GM23338 (cell line): ENCODE measurements at regions not wholly inside any gene's neighbourhood (a gene's known extent, or its start where the extent isn't known, plus 50 kb on each side); places are given as distances from the start of the nearest gene placed in this dataset.

Experiments
- ATAC-seq: fragments of 200-7000 bp; cut with Tn5 transposase; 3 replicates; pipeline ENCODE4 v1.9.1; 2020
- DNase-seq: peaks from one replicate; pipeline ENCODE4 v3.0.0-alpha.2; 2015; ENCODE audit warnings: low spot score
- H2AFZ ChIP-seq: fragments of 200-600 bp; sonication (generic); 2 replicates; pipeline ENCODE4 v1.8.0; 2016; ENCODE audit warnings: antibody characterized with exemption, mild to moderate bottlenecking, moderate library complexity
- H3F3A ChIP-seq: fragments of 200-600 bp; sonication (generic); replicated peaks from 2 replicates; pipeline ENCODE4 v1.8.0; 2017; ENCODE audit warnings: antibody characterized with exemption, mixed run types, low read depth
- H3K27ac ChIP-seq: fragments of 200-600 bp; sonication (generic); 2 replicates; pipeline ENCODE4 v1.6.1; 2016; ENCODE audit warnings: low read depth
- H3K27me3 ChIP-seq: fragments of 200-600 bp; sonication (generic); 2 replicates; pipeline ENCODE4 v1.8.0; 2016; ENCODE audit warnings: mild to moderate bottlenecking, mixed run types, moderate library complexity; ENCODE audit not compliant: insufficient read depth
- H3K36me3 ChIP-seq: fragments of 200-600 bp; sonication (generic); 2 replicates; pipeline ENCODE4 v1.8.0; 2016; ENCODE audit warnings: mild to moderate bottlenecking; ENCODE audit not compliant: insufficient read depth
- H3K4me1 ChIP-seq: fragments of 200-600 bp; sonication (generic); 2 replicates; pipeline ENCODE4 v1.8.0; 2016; ENCODE audit warnings: mild to moderate bottlenecking, moderate library complexity; ENCODE audit not compliant: insufficient read depth
- H3K4me2 ChIP-seq: fragments of 200-600 bp; sonication (generic); 2 replicates; pipeline ENCODE4 v1.7.1; 2017; ENCODE audit warnings: mixed run types
- H3K4me3 ChIP-seq: fragments of 200-600 bp; sonication (generic); 2 replicates; pipeline ENCODE4 v1.6.1; 2016; ENCODE audit warnings: mixed run types
- H3K79me2 ChIP-seq: fragments of 200-600 bp; sonication (generic); replicated peaks from 2 replicates; pipeline ENCODE4 v1.8.0; 2017; ENCODE audit warnings: mild to moderate bottlenecking; ENCODE audit not compliant: insufficient read depth
- H3K9me2 ChIP-seq: fragments of 200-600 bp; sonication (generic); 2 replicates; pipeline ENCODE4 v1.8.0; 2017; ENCODE audit not compliant: insufficient read depth
- H4K20me1 ChIP-seq: fragments of 200-600 bp; sonication (generic); replicated peaks from 2 replicates; pipeline ENCODE4 v1.8.0; 2017; ENCODE audit warnings: mild to moderate bottlenecking; ENCODE audit not compliant: insufficient read depth
- H3K27ac Mint-ChIP-seq: 2 replicates; pipeline ENCODE4 v1.8.0; 2020; ENCODE audit warnings: inconsistent platforms, mild to moderate bottlenecking, moderate library complexity, mixed read lengths
- H3K27me3 Mint-ChIP-seq: 3 replicates; pipeline ENCODE4 v1.8.0; 2022; ENCODE audit warnings: low read depth, mild to moderate bottlenecking, moderate library complexity, mixed read lengths, inconsistent platforms; ENCODE audit not compliant: insufficient read depth, poor library complexity
- H3K36me3 Mint-ChIP-seq: 3 replicates; pipeline ENCODE4 v1.8.0; 2021; ENCODE audit warnings: low read depth, mild to moderate bottlenecking, inconsistent platforms, moderate library complexity, mixed read lengths
- H3K4me1 Mint-ChIP-seq: 3 replicates; pipeline ENCODE4 v1.8.0; 2020; ENCODE audit warnings: mild to moderate bottlenecking, inconsistent platforms, mixed read lengths
- H3K4me3 Mint-ChIP-seq: 3 replicates; pipeline ENCODE4 v1.8.0; 2021; ENCODE audit warnings: moderate library complexity, mild to moderate bottlenecking, inconsistent platforms, mixed read lengths
- H3K9me3 Mint-ChIP-seq: 3 replicates; pipeline ENCODE4 v1.8.0; 2020; ENCODE audit warnings: moderate library complexity, mild to moderate bottlenecking, inconsistent platforms, mixed read lengths
- CREB1 ChIP-seq: fragments of 250-450 bp; sonication (Bioruptor Pico); IDR thresholded peaks from 2 replicates; pipeline ENCODE4 v1.5.0; 2020; ENCODE audit warnings: low read depth, mild to moderate bottlenecking, moderate library complexity
- ETS1 ChIP-seq: IDR thresholded peaks from 2 replicates; pipeline ENCODE4 v1.6.1; 2016; ENCODE audit warnings: antibody characterized with exemption
- EZH2 ChIP-seq: fragments of 200-600 bp; sonication (generic); IDR thresholded peaks from one replicate; pipeline ENCODE4 v1.8.0; 2017; ENCODE audit warnings: antibody characterized with exemption, mild to moderate bottlenecking, low read depth; ENCODE audit not compliant: unreplicated experiment
- EZH2phosphoT487 ChIP-seq: fragments of 200-600 bp; sonication (generic); IDR thresholded peaks from one replicate; pipeline ENCODE4 v1.8.1; 2018; ENCODE audit warnings: antibody characterized with exemption; ENCODE audit not compliant: unreplicated experiment
- JUNB ChIP-seq: IDR thresholded peaks from one replicate; pipeline ENCODE4 v1.6.1; 2016; ENCODE audit warnings: antibody characterized with exemption; ENCODE audit not compliant: unreplicated experiment
- NANOG ChIP-seq: IDR thresholded peaks from 2 replicates; pipeline ENCODE4 v1.6.1; 2016; ENCODE audit warnings: antibody characterized with exemption, borderline replicate concordance
- POLR2AphosphoS5 ChIP-seq: IDR thresholded peaks from 2 replicates; pipeline ENCODE4 v1.6.1; 2016; ENCODE audit warnings: antibody characterized with exemption, low read depth
- REST ChIP-seq: IDR thresholded peaks from one replicate; pipeline ENCODE4 v1.6.1; 2018; ENCODE audit warnings: antibody characterized with exemption; ENCODE audit not compliant: unreplicated experiment
- STAT1 ChIP-seq: IDR thresholded peaks from one replicate; pipeline ENCODE4 v1.6.1; 2016; ENCODE audit warnings: antibody characterized with exemption; ENCODE audit not compliant: unreplicated experiment
- ZNF114 ChIP-seq: fragments of 250-450 bp; sonication (Bioruptor Pico); IDR thresholded peaks from 2 replicates; pipeline ENCODE4 v1.5.0; 2020; ENCODE audit warnings: mild to moderate bottlenecking, moderate library complexity
- ZNF331 ChIP-seq: fragments of 250-450 bp; sonication (Bioruptor Pico); IDR thresholded peaks from 2 replicates; pipeline ENCODE4 v1.5.0; 2020; ENCODE audit warnings: low read depth, mild to moderate bottlenecking, moderate library complexity
- ZNF462 ChIP-seq: fragments of 250-450 bp; sonication (Bioruptor Pico); IDR thresholded peaks from 2 replicates; pipeline ENCODE4 v1.5.0; 2020; ENCODE audit warnings: mild to moderate bottlenecking, moderate library complexity

- Histone ChIP-seq H2AFZ (no peak overlapping the region), H3K79me2 (no peaks in the 10 kb centered on the region), H4K20me1 (no peaks in the 10 kb centered on the region), H3K27ac (no peak overlapping the region), H3K4me1 (no peaks in the 10 kb centered on the region), H3K9me2 (no peaks in the 10 kb centered on the region), H3K36me3 (no peaks in the 10 kb centered on the region), H3K4me3 (no peak overlapping the region), H3K27me3 (no peaks in the 10 kb centered on the region), H3F3A (no peaks in the 10 kb centered on the region), H3K4me2 (no peak overlapping the region)
- ATAC-seq (no peak), DNase-seq (no peak)
- no peak overlapping the region for H3K27ac Mint-ChIP-seq
- H3K36me3 Mint-ChIP-seq: no peaks in the 10 kb centered on the region; the same call in 2 of the 3 replicates
- peaks cover 2% of the 10 kb centered on the region; the same call in 2 of the 3 replicates for H3K9me3 Mint-ChIP-seq
- peaks cover 15% of the 10 kb centered on the region for H3K27me3 Mint-ChIP-seq
- TF ChIP-seq REST: no peak
- no peak for TF ChIP-seq CREB1 (CRISPR knock-in tag)
- no peak for TF ChIP-seq NANOG
- no peak for TF ChIP-seq POLR2AphosphoS5
- TF ChIP-seq JUNB: no peak
- no peak for TF ChIP-seq ZNF462
- no peak for TF ChIP-seq ETS1
- TF ChIP-seq ZNF114 (CRISPR knock-in tag): no peak
- TF ChIP-seq STAT1: no peak
- no peak for TF ChIP-seq ZNF331
- TF ChIP-seq EZH2phosphoT487: no peak
- no peak for TF ChIP-seq EZH2
- H3K4me3 Mint-ChIP-seq: no peak overlapping the region
- peaks cover 12% of the 10 kb centered on the region for H3K4me1 Mint-ChIP-seq
Measured at GRCh38 chr12:124622331-124622730, 54.9 kb upstream of the NCOR2 start.
